Endodermal cell (in vitro differentiated cells): ENCODE measurements at regions not wholly inside any gene's neighbourhood (a gene's known extent, or its start where the extent isn't known, plus 50 kb on each side); places are given as distances from the start of the nearest gene placed in this dataset.

Experiments
- DNase-seq: peaks from one replicate; pipeline ENCODE4 v3.0.0-alpha.2; 2017
- H3K27ac ChIP-seq: 2 replicates; pipeline ENCODE4 v1.5.1; 2013; ENCODE audit warnings: mild to moderate bottlenecking, low read depth, low read length, moderate library complexity
- H3K27me3 ChIP-seq: 2 replicates; pipeline ENCODE4 v1.6.1; 2013; ENCODE audit warnings: mild to moderate bottlenecking, low read length, moderate library complexity; ENCODE audit not compliant: insufficient read depth, control insufficient read depth, poor library complexity, severe bottlenecking
- H3K36me3 ChIP-seq: 2 replicates; pipeline ENCODE4 v1.7.0; 2013; ENCODE audit warnings: mild to moderate bottlenecking, low read length, moderate library complexity; ENCODE audit not compliant: control insufficient read depth, insufficient read depth
- H3K4me1 ChIP-seq: one replicate; pipeline ENCODE4 v1.7.0; 2013; ENCODE audit warnings: low read length; ENCODE audit not compliant: control insufficient read depth, insufficient read depth
- H3K4me3 ChIP-seq: 2 replicates; pipeline ENCODE4 v1.5.1; 2013; ENCODE audit warnings: mild to moderate bottlenecking, low read length, moderate library complexity
- H3K9ac ChIP-seq: 2 replicates; pipeline ENCODE4 v1.6.1; 2013; ENCODE audit warnings: mild to moderate bottlenecking, low read length, moderate library complexity; ENCODE audit not compliant: poor library complexity, severe bottlenecking; ENCODE audit errors: extremely low read depth
- H3K9me3 ChIP-seq: 2 replicates; pipeline ENCODE4 v1.6.1; 2013; ENCODE audit warnings: mild to moderate bottlenecking, low read length, moderate library complexity; ENCODE audit not compliant: control insufficient read depth
- H3K27ac Mint-ChIP-seq: 2 replicates; pipeline ENCODE4 v1.8.0; 2020; ENCODE audit warnings: mixed read lengths
- H3K27me3 Mint-ChIP-seq: 2 replicates; pipeline ENCODE4 v1.8.0; 2021; ENCODE audit warnings: mild to moderate bottlenecking, mixed read lengths; ENCODE audit not compliant: insufficient read depth
- H3K36me3 Mint-ChIP-seq: 2 replicates; pipeline ENCODE4 v1.8.0; 2020; ENCODE audit warnings: low read depth, mixed read lengths
- H3K4me1 Mint-ChIP-seq: 2 replicates; pipeline ENCODE4 v1.8.0; 2020; ENCODE audit warnings: mixed read lengths
- H3K4me3 Mint-ChIP-seq: 2 replicates; pipeline ENCODE4 v1.8.0; 2020; ENCODE audit warnings: mild to moderate bottlenecking, moderate library complexity, mixed read lengths
- H3K9me3 Mint-ChIP-seq: 2 replicates; pipeline ENCODE4 v1.8.0; 2020; ENCODE audit warnings: mild to moderate bottlenecking, mixed read lengths
- CTCF ChIP-seq: fragments of 200-600 bp; sonication (generic); conservative IDR thresholded peaks from 2 replicates; pipeline ENCODE4 v1.5.0; 2021; ENCODE audit warnings: antibody characterized with exemption, mild to moderate bottlenecking
- WGBS, 2 experiments: methylation state at CpG; one replicate each; pipeline versions ENCODE4 v1.1.5 to v1.1.7; 2013; ENCODE audit warnings: missing lambda C conversion rate in 2 of 2, mixed read lengths in 1 of 2; ENCODE audit not compliant: insufficient coverage in 1 of 2, insufficient read length in 1 of 2; 5-methylcytosine and 5-hydroxymethylcytosine counted together

GRCh38 chr14:89061696-89062095 lies 237.2 kb downstream of the TTC8 start:
- Histone ChIP-seq H3K36me3 (no peaks in the 10 kb centered on the region), H3K27me3 (no peaks in the 10 kb centered on the region), H3K4me1 (no peaks in the 10 kb centered on the region), H3K9ac (no peak overlapping the region), H3K4me3 (no peak overlapping the region), H3K27ac (no peak overlapping the region), H3K9me3 (no peaks in the 10 kb centered on the region)
- 60 to 83% methylated on average over 1 of the region's 1 CpG for WGBS, 2 experiments
- H3K4me1 Mint-ChIP-seq = no peaks in the 10 kb centered on the region
- H3K9me3 Mint-ChIP-seq = no peaks in the 10 kb centered on the region
- H3K27me3 Mint-ChIP-seq = peaks cover 14% of the 10 kb centered on the region
- DNase-seq = no peak
- no peak overlapping the region for H3K27ac Mint-ChIP-seq
- no peak overlapping the region for H3K4me3 Mint-ChIP-seq
- TF ChIP-seq CTCF = no peak
- no peaks in the 10 kb centered on the region for H3K36me3 Mint-ChIP-seq

GRCh38 chr14:89065879-89066278 lies 241.4 kb downstream of the TTC8 start:
- no peak overlapping the region for H3K27ac Mint-ChIP-seq
- WGBS, 2 experiments = 100% methylated on average over 1 of the region's 2 CpGs; no CpG with 5 or more reads in 1 of the 2 experiments

GRCh38 chr14:89067293-89067972 lies 243.0 kb downstream of the TTC8 start:
- Histone ChIP-seq H3K4me3 (no peak overlapping the region), H3K36me3 (no peaks in the 10 kb centered on the region), H3K9ac (no peak overlapping the region), H3K27ac (no peak overlapping the region), H3K27me3 (no peaks in the 10 kb centered on the region), H3K9me3 (no peaks in the 10 kb centered on the region), H3K4me1 (no peaks in the 10 kb centered on the region)
- Mint-ChIP-seq H3K27ac (no peak overlapping the region), H3K4me3 (no peak overlapping the region), H3K36me3 (no peaks in the 10 kb centered on the region), H3K4me1 (no peaks in the 10 kb centered on the region), H3K9me3 (no peaks in the 10 kb centered on the region), H3K27me3 (peaks cover 12% of the 10 kb centered on the region)
- TF ChIP-seq CTCF = peak; percentile 15
- WGBS, 2 experiments = 79 to 91% methylated on average over 5 to 12 of the region's 12 CpGs
- no peak for DNase-seq

More at GRCh38 chr14:89065879-89066278, 241.4 kb downstream of the TTC8 start:
- DNase-seq = no peak
- H3K9ac ChIP-seq = no peak overlapping the region
- Mint-ChIP-seq H3K4me3 (no peak overlapping the region), H3K27me3 (peaks cover 12% of the 10 kb centered on the region), H3K4me1 (no peaks in the 10 kb centered on the region), H3K9me3 (no peaks in the 10 kb centered on the region), H3K36me3 (no peaks in the 10 kb centered on the region)
- no peaks in the 10 kb centered on the region for H3K4me1 ChIP-seq
- H3K27ac ChIP-seq = no peak overlapping the region
- no peak for TF ChIP-seq CTCF
- H3K9me3 ChIP-seq = no peaks in the 10 kb centered on the region
- H3K4me3 ChIP-seq = no peak overlapping the region
- H3K36me3 ChIP-seq = no peaks in the 10 kb centered on the region
- no peaks in the 10 kb centered on the region for H3K27me3 ChIP-seq
